ENCODE measurements at regions not wholly inside any gene's neighbourhood (a gene's known extent, or its start where the extent isn't known, plus 50 kb on each side); places are given as distances from the start of the nearest gene placed in this dataset.

DNA sequence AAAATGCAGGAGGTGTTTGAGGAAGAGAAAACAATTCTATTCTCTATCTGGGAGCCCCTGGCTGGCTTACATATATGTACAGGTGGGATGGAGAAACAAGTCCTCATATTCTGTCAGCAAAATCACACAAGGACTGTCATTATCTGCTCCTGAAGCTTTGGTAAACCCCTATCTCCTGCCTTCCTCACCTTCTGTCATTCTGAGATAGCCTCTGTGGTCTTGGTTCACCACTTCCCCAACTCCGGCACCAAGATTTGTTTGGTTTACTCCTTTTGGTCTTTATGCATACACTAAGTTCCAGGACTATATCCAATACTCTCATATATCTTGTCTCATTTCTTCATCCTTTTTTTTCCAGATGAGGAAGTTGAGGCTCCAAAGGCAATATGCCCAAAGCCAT, 551.1 kb downstream of the PLPP3 start:
- ATAC-seq (no peak), DNase-seq (ENCODE audit: low spot score) (no peak)
- no peak for TF ChIP-seq FOXK1 (CRISPR knock-in tag; IDR thresholded peaks at IDR 0.05)
- TF ChIP-seq KAT7 (CRISPR knock-in tag; IDR thresholded peaks at IDR 0.05; ENCODE audit: borderline replicate concordance): no peak
- TF ChIP-seq RORB (CRISPR knock-in tag; IDR thresholded peaks at IDR 0.05): no peak
- no peak for TF ChIP-seq ZNF532 (CRISPR knock-in tag; IDR thresholded peaks at IDR 0.05; ENCODE audit: borderline replicate concordance)
- TF ChIP-seq, protein P1, sequence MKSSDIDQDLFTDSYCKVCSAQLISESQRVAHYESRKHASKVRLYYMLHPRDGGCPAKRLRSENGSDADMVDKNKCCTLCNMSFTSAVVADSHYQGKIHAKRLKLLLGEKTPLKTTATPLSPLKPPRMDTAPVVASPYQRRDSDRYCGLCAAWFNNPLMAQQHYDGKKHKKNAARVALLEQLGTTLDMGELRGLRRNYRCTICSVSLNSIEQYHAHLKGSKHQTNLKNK (CRISPR knock-in tag; IDR thresholded peaks at IDR 0.05): no peak
- no peak for TF ChIP-seq NFYB (CRISPR knock-in tag; conservative IDR thresholded peaks at IDR 0.05; ENCODE audit: low read depth)
- TF ChIP-seq ZNF425 (CRISPR knock-in tag; conservative IDR thresholded peaks at IDR 0.05): no peak
- Mint-ChIP-seq H3K27ac (no peak overlapping the region), H3K27me3 (ENCODE audit: low read depth) (no peaks in the 10 kb centered on the region; the same call in 1 of the 2 replicates), H3K4me3 (no peak overlapping the region), H3K4me1 (no peaks in the 10 kb centered on the region), H3K9me3 (peaks cover 3% of the 10 kb centered on the region), H3K36me3 (no peaks in the 10 kb centered on the region)
- CTCF ChIA-PET: no interaction called here
- POLR2A ChIA-PET: no interaction called here

- Mint-ChIP-seq H3K4me1 (no peaks in the 10 kb centered on the region), H3K9me3 (peaks cover 15% of the 10 kb centered on the region), H3K36me3 (no peaks in the 10 kb centered on the region), H3K27me3 (ENCODE audit: low read depth) (no peaks in the 10 kb centered on the region; the same call in 1 of the 2 replicates), H3K4me3 (no peak overlapping the region), H3K27ac (no peak overlapping the region)
- ChIA-PET CTCF (no interaction called here), POLR2A (no interaction called here)
- ATAC-seq (no peak), DNase-seq (ENCODE audit: low spot score) (no peak)
- no peak for TF ChIP-seq SMAD3 (CRISPR knock-in tag; IDR thresholded peaks at IDR 0.05; ENCODE audit: borderline replicate concordance)
- TF ChIP-seq, protein P2, sequence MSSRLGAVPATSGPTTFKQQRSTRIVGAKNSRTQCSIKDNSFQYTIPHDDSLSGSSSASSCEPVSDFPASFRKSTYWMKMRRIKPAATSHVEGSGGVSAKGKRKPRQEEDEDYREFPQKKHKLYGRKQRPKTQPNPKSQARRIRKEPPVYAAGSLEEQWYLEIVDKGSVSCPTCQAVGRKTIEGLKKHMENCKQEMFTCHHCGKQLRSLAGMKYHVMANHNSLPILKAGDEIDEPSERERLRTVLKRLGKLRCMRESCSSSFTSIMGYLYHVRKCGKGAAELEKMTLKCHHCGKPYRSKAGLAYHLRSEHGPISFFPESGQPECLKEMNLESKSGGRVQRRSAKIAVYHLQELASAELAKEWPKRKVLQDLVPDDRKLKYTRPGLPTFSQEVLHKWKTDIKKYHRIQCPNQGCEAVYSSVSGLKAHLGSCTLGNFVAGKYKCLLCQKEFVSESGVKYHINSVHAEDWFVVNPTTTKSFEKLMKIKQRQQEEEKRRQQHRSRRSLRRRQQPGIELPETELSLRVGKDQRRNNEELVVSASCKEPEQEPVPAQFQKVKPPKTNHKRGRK (CRISPR knock-in tag; IDR thresholded peaks at IDR 0.05; ENCODE audit: borderline replicate concordance): no peak
- no peak for TF ChIP-seq MXD4 (CRISPR knock-in tag; IDR thresholded peaks at IDR 0.05; ENCODE audit: borderline replicate concordance)
- TF ChIP-seq, protein P3, sequence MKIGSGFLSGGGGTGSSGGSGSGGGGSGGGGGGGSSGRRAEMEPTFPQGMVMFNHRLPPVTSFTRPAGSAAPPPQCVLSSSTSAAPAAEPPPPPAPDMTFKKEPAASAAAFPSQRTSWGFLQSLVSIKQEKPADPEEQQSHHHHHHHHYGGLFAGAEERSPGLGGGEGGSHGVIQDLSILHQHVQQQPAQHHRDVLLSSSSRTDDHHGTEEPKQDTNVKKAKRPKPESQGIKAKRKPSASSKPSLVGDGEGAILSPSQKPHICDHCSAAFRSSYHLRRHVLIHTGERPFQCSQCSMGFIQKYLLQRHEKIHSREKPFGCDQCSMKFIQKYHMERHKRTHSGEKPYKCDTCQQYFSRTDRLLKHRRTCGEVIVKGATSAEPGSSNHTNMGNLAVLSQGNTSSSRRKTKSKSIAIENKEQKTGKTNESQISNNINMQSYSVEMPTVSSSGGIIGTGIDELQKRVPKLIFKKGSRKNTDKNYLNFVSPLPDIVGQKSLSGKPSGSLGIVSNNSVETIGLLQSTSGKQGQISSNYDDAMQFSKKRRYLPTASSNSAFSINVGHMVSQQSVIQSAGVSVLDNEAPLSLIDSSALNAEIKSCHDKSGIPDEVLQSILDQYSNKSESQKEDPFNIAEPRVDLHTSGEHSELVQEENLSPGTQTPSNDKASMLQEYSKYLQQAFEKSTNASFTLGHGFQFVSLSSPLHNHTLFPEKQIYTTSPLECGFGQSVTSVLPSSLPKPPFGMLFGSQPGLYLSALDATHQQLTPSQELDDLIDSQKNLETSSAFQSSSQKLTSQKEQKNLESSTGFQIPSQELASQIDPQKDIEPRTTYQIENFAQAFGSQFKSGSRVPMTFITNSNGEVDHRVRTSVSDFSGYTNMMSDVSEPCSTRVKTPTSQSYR (CRISPR knock-in tag; IDR thresholded peaks at IDR 0.05): no peak
- TF ChIP-seq TP53 (CRISPR knock-in tag; IDR thresholded peaks at IDR 0.05): no peak
- TF ChIP-seq CREB1 (CRISPR knock-in tag; IDR thresholded peaks at IDR 0.05): no peak
- no peak for TF ChIP-seq NFATC4 (CRISPR knock-in tag; IDR thresholded peaks at IDR 0.05)
- TF ChIP-seq NR3C1 (CRISPR knock-in tag; conservative IDR thresholded peaks at IDR 0.05; ENCODE audit: low read depth): no peak
- no peak for TF ChIP-seq SP1 (CRISPR knock-in tag; conservative IDR thresholded peaks at IDR 0.05)
- TF ChIP-seq, protein P4, sequence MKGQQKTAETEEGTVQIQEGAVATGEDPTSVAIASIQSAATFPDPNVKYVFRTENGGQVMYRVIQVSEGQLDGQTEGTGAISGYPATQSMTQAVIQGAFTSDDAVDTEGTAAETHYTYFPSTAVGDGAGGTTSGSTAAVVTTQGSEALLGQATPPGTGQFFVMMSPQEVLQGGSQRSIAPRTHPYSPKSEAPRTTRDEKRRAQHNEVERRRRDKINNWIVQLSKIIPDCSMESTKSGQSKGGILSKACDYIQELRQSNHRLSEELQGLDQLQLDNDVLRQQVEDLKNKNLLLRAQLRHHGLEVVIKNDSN (CRISPR knock-in tag; IDR thresholded peaks at IDR 0.05): no peak
- TF ChIP-seq GABPB1 (CRISPR knock-in tag; IDR thresholded peaks at IDR 0.05): no peak
These were observed 553.4 kb downstream of the PLPP3 start for GRCh38 chr1:56025942-56026341.
